A549 (cell line): ENCODE measurements at regions not wholly inside any gene's neighbourhood (a gene's known extent, or its start where the extent isn't known, plus 50 kb on each side); places are given as distances from the start of the nearest gene placed in this dataset.

Experiments used
- CHD2 ChIP-seq: fragments of 150-350 bp; IDR thresholded peaks from 2 replicates; pipeline ENCODE4 v1.6.1; 2014; ENCODE audit warnings: low read length; ENCODE audit not compliant: partially characterized antibody
- CTCF ChIP-seq: fragments of >200 bp; sonication (Bioruptor Twin); formaldehyde crosslinking; IDR thresholded peaks from 3 replicates; pipeline ENCODE4 v1.5.1; 2016
- ESRRA ChIP-seq: fragments of 150-350 bp; IDR thresholded peaks from 2 replicates; pipeline ENCODE4 v1.6.1; 2014; ENCODE audit warnings: mild to moderate bottlenecking, low read length, borderline replicate concordance
- FOSL2 ChIP-seq, 2 experiments: fragments of 450-650 bp in 1 of 2; fragments of >200 bp in 1 of 2; sonication (Bioruptor Twin) in 1 of 2; formaldehyde crosslinking; IDR thresholded peaks; 2 replicates each; pipeline versions ENCODE4 v1.5.0 to v1.6.1; 2016 to 2020; ENCODE audit warnings: mild to moderate bottlenecking in 1 of 2, moderate library complexity in 1 of 2
- JUN ChIP-seq, 2 experiments: fragments of >200 bp; sonication (Bioruptor Twin); formaldehyde crosslinking; IDR thresholded peaks; 2 replicates in 1 of 2; 3 replicates in 1 of 2; pipeline ENCODE4 v1.6.1; 2016 to 2017
- MAX ChIP-seq: IDR thresholded peaks from 2 replicates; pipeline ENCODE4 v1.6.1; 2012
- MYC ChIP-seq: IDR thresholded peaks from 2 replicates; pipeline ENCODE4 v1.6.1; 2012; ENCODE audit warnings: mild to moderate bottlenecking, inconsistent platforms, low read length, improper control_type of control experiment, borderline replicate concordance
- NFE2L2 ChIP-seq: fragments of 150-350 bp; conservative IDR thresholded peaks from 2 replicates; pipeline ENCODE4 v1.6.1; 2014; ENCODE audit warnings: low read length
- NR3C1 ChIP-seq: fragments of >200 bp; sonication (Bioruptor Twin); formaldehyde crosslinking; IDR thresholded peaks from 3 replicates; pipeline ENCODE4 v1.6.1; 2017
- POLR2A ChIP-seq: IDR thresholded peaks from 2 replicates; pipeline ENCODE4 v1.6.1; 2012; ENCODE audit warnings: mild to moderate bottlenecking, low read length
- REST ChIP-seq: fragments of 200-600 bp; sonication (generic); IDR thresholded peaks from 2 replicates; pipeline ENCODE4 v1.6.1; 2016; ENCODE audit warnings: antibody characterized with exemption, mild to moderate bottlenecking, moderate library complexity
- RFX5 ChIP-seq: fragments of 450-650 bp; IDR thresholded peaks from 2 replicates; pipeline ENCODE4 v1.7.1; 2014; ENCODE audit warnings: antibody characterized with exemption, mild to moderate bottlenecking, moderate library complexity
- SMC3 ChIP-seq: fragments of >200 bp; sonication (Bioruptor Twin); formaldehyde crosslinking; IDR thresholded peaks from 3 replicates; pipeline ENCODE4 v1.6.1; 2018; ENCODE audit warnings: inconsistent platforms

GRCh38 chr6:140602431-140603248 is 1228.2 kb upstream of the CITED2 start:
- no peak for TF ChIP-seq REST
- TF ChIP-seq MAX = no peak
- TF ChIP-seq POLR2A = no peak
- TF ChIP-seq CTCF = no peak
- TF ChIP-seq NR3C1 = no peak
- no peak for TF ChIP-seq MYC
- TF ChIP-seq ESRRA = no peak
- no peak for TF ChIP-seq RFX5
- TF ChIP-seq CHD2 = no peak
- TF ChIP-seq SMC3 = no peak
- TF ChIP-seq FOSL2 (IDR thresholded peaks at IDR 0.05) = no peak
- TF ChIP-seq FOSL2 (CRISPR knock-in tag; IDR thresholded peaks at IDR 0.05) = no peak
- TF ChIP-seq JUN (IDR thresholded peaks at IDR 0.05) = no peak
- TF ChIP-seq NFE2L2 = no peak
